ENCODE measurements at regions not wholly inside any gene's neighbourhood (a gene's known extent, or its start where the extent isn't known, plus 50 kb on each side); places are given as distances from the start of the nearest gene placed in this dataset.

- TF ChIP-seq GATA2 (IDR thresholded peaks at IDR 0.05; ENCODE audit: low read depth, low read length) (no peak), GATA3 (IDR thresholded peaks at IDR 0.05; ENCODE audit: low read depth, low read length) (no peak)
These were observed 279.8 kb downstream of the UACA start for GRCh38 chr15:70483513-70483912.
